ENCODE measurements at regions not wholly inside any gene's neighbourhood (a gene's known extent, or its start where the extent isn't known, plus 50 kb on each side); places are given as distances from the start of the nearest gene placed in this dataset.

- no peak for DNase-seq (ENCODE audit: low spot score)
Measured at GRCh38 chr4:3852711-3853110, 86.5 kb downstream of the ADRA2C start.

GRCh38 chr4:3853388-3854035 is 87.3 kb downstream of the ADRA2C start:
- DNase-seq (ENCODE audit: low spot score) = no peak

- no peak for DNase-seq (ENCODE audit: low spot score)
Measured at GRCh38 chr4:3854661-3855060, 88.5 kb downstream of the ADRA2C start.

GRCh38 chr4:3855646-3856045 is 89.5 kb downstream of the ADRA2C start:
- no peak for DNase-seq (ENCODE audit: low spot score)

GRCh38 chr4:3856604-3857204 is 90.5 kb downstream of the ADRA2C start:
- DNase-seq (ENCODE audit: low spot score) = no peak

GRCh38 chr4:3857269-3857926 is 91.2 kb downstream of the ADRA2C start:
- DNase-seq (ENCODE audit: low spot score) = no peak

- no peak for DNase-seq (ENCODE audit: low spot score)
Measured at GRCh38 chr4:3858046-3858730, 92.0 kb downstream of the ADRA2C start.

- DNase-seq (ENCODE audit: low spot score) = no peak
Measured at GRCh38 chr4:3858765-3859388, 92.7 kb downstream of the ADRA2C start.

- no peak for DNase-seq (ENCODE audit: low spot score)
Measured at GRCh38 chr4:3859571-3859970, 93.4 kb downstream of the ADRA2C start.

- no peak for DNase-seq (ENCODE audit: low spot score)
Measured at GRCh38 chr4:3860061-3860912, 94.1 kb downstream of the ADRA2C start.

GRCh38 chr4:3860913-3861636 is 94.9 kb downstream of the ADRA2C start:
- no peak for DNase-seq (ENCODE audit: low spot score)

- no peak for DNase-seq (ENCODE audit: low spot score)
Measured at GRCh38 chr4:3861720-3862639, 95.8 kb downstream of the ADRA2C start.

GRCh38 chr4:3862640-3863420 is 96.6 kb downstream of the ADRA2C start:
- no peak for DNase-seq (ENCODE audit: low spot score)

GRCh38 chr4:3863841-3864741 is 97.9 kb downstream of the ADRA2C start:
- DNase-seq (ENCODE audit: low spot score) = no peak

GRCh38 chr4:3864742-3865721 is 98.8 kb downstream of the ADRA2C start:
- no peak for DNase-seq (ENCODE audit: low spot score)

- DNase-seq (ENCODE audit: low spot score) = no peak
Measured at GRCh38 chr4:3865986-3866812, 100.0 kb downstream of the ADRA2C start.
